ENCODE measurements at regions not wholly inside any gene's neighbourhood (a gene's known extent, or its start where the extent isn't known, plus 50 kb on each side); places are given as distances from the start of the nearest gene placed in this dataset.
"Not testable (repeated sequence)": the region's sequence is repeated elsewhere in the genome, so short reads cannot be mapped to it uniquely, and the experiment has no call there.

GRCh38 chr5:30450153-30450552, 743.3 kb upstream of the CDH6 start:
- Histone ChIP-seq H3K27me3 (no peaks in the 10 kb centered on the region), H3K36me3 (no peaks in the 10 kb centered on the region), H3K4me1 (no peaks in the 10 kb centered on the region), H3K27ac (no peak overlapping the region), H3K4me3 (no peak overlapping the region), H3K9me3 (no peaks in the 10 kb centered on the region)
- intact Hi-C loops (cut with DNase I; ENCODE audit: low total_unique reads), result no loop called here
- DNase-seq (ENCODE audit: low spot score in 2 of 2), result no peak
- TF ChIP-seq CTCF (IDR thresholded peaks at IDR 0.05) (no peak), POLR2A (IDR thresholded peaks at IDR 0.05) (no peak), POLR2AphosphoS5 (IDR thresholded peaks at IDR 0.05) (no peak)

- intact Hi-C loops (cut with DNase I; ENCODE audit: low total_unique reads), result no loop called here
- TF ChIP-seq POLR2AphosphoS5 (IDR thresholded peaks at IDR 0.05) (no peak), CTCF (IDR thresholded peaks at IDR 0.05) (no peak), POLR2A (IDR thresholded peaks at IDR 0.05) (no peak)
- no peak for DNase-seq (ENCODE audit: low spot score in 2 of 2)
- no peak overlapping the region for H3K4me3 ChIP-seq
- H3K4me1 ChIP-seq, result no peaks in the 10 kb centered on the region
- H3K27ac ChIP-seq, result no peak overlapping the region
- no peaks in the 10 kb centered on the region for H3K36me3 ChIP-seq
- no peaks in the 10 kb centered on the region for H3K27me3 ChIP-seq
- H3K9me3 ChIP-seq, result no peaks in the 10 kb centered on the region
Measured at GRCh38 chr5:30447431-30447830, 746.1 kb upstream of the CDH6 start.

- no peaks in the 10 kb centered on the region for H3K4me1 ChIP-seq
- no peaks in the 10 kb centered on the region for H3K27me3 ChIP-seq
- intact Hi-C loops (cut with DNase I; ENCODE audit: low total_unique reads), result no loop called here
- no peak for TF ChIP-seq CTCF (IDR thresholded peaks at IDR 0.05)
- TF ChIP-seq POLR2A (IDR thresholded peaks at IDR 0.05), result no peak
- TF ChIP-seq POLR2AphosphoS5 (IDR thresholded peaks at IDR 0.05), result no peak
- H3K9me3 ChIP-seq, result peaks cover 0 to 8% of the 10 kb centered on the region in 2 donors
- H3K27ac ChIP-seq, result no peak overlapping the region
- DNase-seq (ENCODE audit: low spot score in 2 of 2), result no peak
- no peaks in the 10 kb centered on the region for H3K36me3 ChIP-seq
- H3K4me3 ChIP-seq, result no peak overlapping the region
Measured at GRCh38 chr5:30446456-30446855, 747.0 kb upstream of the CDH6 start.

- TF ChIP-seq POLR2A (IDR thresholded peaks at IDR 0.05), result no peak
- TF ChIP-seq CTCF (IDR thresholded peaks at IDR 0.05), result no peak
- TF ChIP-seq POLR2AphosphoS5 (IDR thresholded peaks at IDR 0.05), result no peak
- no peaks in the 10 kb centered on the region for H3K4me1 ChIP-seq
- no peaks in the 10 kb centered on the region for H3K27me3 ChIP-seq
- DNase-seq (ENCODE audit: low spot score in 2 of 2), result no peak
- no peaks in the 10 kb centered on the region for H3K36me3 ChIP-seq
- peaks cover 0 to 33% of the 10 kb centered on the region in 2 donors for H3K9me3 ChIP-seq
- H3K27ac ChIP-seq, result no peak overlapping the region
- H3K4me3 ChIP-seq, result no peak overlapping the region
- intact Hi-C loops (cut with DNase I; ENCODE audit: low total_unique reads), result no loop called here
Measured at GRCh38 chr5:30438785-30439184, 754.7 kb upstream of the CDH6 start.

- Histone ChIP-seq H3K4me3 (no peak overlapping the region), H3K9me3 (peaks cover 0 to 27% of the 10 kb centered on the region in 2 donors), H3K27ac (no peak overlapping the region), H3K36me3 (no peaks in the 10 kb centered on the region), H3K27me3 (no peaks in the 10 kb centered on the region), H3K4me1 (no peaks in the 10 kb centered on the region)
- TF ChIP-seq POLR2A (IDR thresholded peaks at IDR 0.05), result no peak
- TF ChIP-seq POLR2AphosphoS5 (IDR thresholded peaks at IDR 0.05), result no peak
- TF ChIP-seq CTCF (IDR thresholded peaks at IDR 0.05), result no peak
- DNase-seq (ENCODE audit: low spot score in 2 of 2), result no peak
- intact Hi-C loops (cut with DNase I; ENCODE audit: low total_unique reads), result no loop called here
Measured at GRCh38 chr5:30436691-30437090, 756.8 kb upstream of the CDH6 start.

DNA sequence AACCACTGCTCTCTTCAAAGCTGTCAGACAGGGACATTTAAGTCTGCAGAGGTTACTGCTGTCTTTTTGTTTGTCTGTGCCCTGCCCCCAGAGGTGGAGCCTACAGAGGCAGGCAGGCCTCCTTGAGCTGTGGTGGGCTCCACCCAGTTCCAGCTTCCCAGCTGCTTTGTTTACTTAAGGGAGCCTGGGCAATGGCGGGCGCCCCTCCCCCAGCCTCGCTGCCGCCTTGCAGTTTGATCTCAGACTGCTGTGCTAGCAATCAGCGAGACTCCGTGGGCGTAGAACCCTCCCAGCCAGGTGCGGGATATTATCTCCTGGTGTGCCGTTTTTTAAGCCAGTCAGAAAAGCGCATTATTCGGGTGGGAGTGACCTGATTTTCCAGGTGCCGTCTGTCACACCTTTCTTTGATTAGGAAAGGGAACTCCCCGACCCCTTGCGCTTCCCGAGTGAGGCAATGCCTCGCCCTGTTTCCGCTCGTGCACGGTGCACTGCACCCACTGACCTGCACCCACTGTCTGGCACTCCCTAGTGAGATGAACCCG, 764.5 kb upstream of the CDH6 start:
- H3K9me3 ChIP-seq; H3K27me3 ChIP-seq; H3K4me1 ChIP-seq; intact Hi-C loops (cut with DNase I; ENCODE audit: low total_unique reads); H3K27ac ChIP-seq; DNase-seq (ENCODE audit: low spot score in 2 of 2); H3K36me3 ChIP-seq; H3K4me3 ChIP-seq: not testable (repeated sequence)
